ENCODE measurements at regions not wholly inside any gene's neighbourhood (a gene's known extent, or its start where the extent isn't known, plus 50 kb on each side); places are given as distances from the start of the nearest gene placed in this dataset.
A peak's percentile ranks its signal among the peaks of the same experiment; 100 is the strongest.
"Not testable (repeated sequence)": the region's sequence is repeated elsewhere in the genome, so short reads cannot be mapped to it uniquely, and the experiment has no call there.

GRCh38 chr3:70486414-70487017 is 174.1 kb upstream of the MDFIC2 start:
- DNase-seq (ENCODE audit: low spot score) = no peak

- no peak for DNase-seq (ENCODE audit: low spot score)
Observed at GRCh38 chr3:70476174-70476573, 163.7 kb upstream of the MDFIC2 start.

- DNase-seq (ENCODE audit: low spot score) = no peak
Observed at GRCh38 chr3:70471464-70472342, 159.3 kb upstream of the MDFIC2 start.

DNA sequence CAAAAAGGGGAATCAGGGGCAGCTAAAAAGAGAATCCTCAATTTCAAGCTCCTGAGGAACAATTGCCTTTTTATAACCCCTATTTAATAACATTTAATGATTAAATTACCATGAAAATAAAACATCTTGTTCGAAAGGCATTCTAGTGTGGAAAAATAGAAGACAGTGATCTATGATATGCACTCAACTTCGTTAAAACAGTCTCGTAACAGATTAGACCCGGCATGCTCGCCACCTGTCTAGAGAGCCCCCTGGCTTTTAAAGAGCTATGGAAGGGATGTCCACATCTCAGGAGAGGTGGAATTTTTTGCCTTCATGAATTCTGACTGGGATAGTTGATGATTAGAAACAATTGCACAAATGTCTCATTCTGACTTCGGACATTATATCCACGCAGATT is 153.7 kb upstream of the MDFIC2 start:
- no peak for DNase-seq (ENCODE audit: low spot score)

DNA sequence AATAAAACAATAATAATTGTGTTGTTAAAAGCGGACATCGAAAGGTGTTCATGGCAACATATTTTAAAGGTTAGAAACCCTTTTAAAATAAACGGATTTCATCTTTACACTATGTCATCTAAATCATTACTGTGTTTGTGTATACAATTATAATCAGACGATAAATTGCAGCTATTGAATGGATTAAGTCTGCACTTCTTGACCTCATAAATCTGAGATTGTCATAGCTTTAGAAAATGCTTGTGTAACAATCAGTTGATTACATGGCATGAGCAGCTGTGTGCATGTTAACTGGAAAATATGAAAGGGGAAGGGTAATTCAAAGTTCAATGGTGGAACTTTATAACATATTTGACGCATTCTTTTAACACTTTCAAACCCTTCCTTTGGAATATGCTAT is 152.4 kb upstream of the MDFIC2 start:
- no peak for DNase-seq (ENCODE audit: low spot score)

DNA sequence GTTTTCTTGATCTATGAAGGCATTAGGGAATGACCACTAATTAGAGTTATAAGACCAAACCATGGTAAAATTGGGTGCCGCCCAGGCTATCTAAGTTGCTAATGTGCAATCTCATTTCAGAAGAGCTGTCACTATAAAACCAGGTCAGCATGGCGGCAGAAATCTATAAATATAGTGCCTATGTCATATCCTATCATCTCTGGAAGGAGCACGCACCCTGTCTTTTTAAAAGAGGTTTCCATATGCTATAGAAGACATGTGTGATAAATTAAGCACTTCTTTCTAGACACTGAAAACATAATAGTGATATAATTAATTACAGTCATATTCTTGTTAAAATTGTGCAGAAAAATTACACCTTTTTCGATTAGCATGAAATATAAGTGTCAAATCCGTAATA is 152.0 kb upstream of the MDFIC2 start:
- no peak for DNase-seq (ENCODE audit: low spot score)

- not testable (repeated sequence) for DNase-seq (ENCODE audit: low spot score)
Observed at GRCh38 chr3:70450220-70450619, 137.8 kb upstream of the MDFIC2 start.

GRCh38 chr3:70435422-70435821 is 123.0 kb upstream of the MDFIC2 start:
- DNase-seq (ENCODE audit: low spot score) = not testable (repeated sequence)

- no peak for DNase-seq (ENCODE audit: low spot score)
Observed at GRCh38 chr3:70433091-70433490, 120.7 kb upstream of the MDFIC2 start.

DNA sequence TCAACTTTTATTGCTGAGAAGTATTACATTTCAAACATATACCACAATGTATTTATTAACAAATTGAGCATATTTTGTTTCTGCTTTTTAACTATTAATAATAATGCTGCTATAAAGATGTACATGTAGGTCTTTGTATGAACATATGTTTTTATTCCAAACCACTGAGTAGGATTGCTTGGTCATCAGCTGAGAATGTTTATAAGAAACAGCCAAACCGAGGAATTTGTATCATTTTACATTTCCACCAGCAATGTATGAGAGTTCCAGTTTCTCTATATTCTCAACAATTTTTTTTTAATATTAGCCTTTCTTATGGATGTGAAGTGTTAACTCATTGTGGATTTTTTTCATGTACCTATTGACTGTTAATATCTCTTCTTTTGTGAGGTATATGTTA is 119.5 kb upstream of the MDFIC2 start:
- DNase-seq (ENCODE audit: low spot score) = no peak

DNA sequence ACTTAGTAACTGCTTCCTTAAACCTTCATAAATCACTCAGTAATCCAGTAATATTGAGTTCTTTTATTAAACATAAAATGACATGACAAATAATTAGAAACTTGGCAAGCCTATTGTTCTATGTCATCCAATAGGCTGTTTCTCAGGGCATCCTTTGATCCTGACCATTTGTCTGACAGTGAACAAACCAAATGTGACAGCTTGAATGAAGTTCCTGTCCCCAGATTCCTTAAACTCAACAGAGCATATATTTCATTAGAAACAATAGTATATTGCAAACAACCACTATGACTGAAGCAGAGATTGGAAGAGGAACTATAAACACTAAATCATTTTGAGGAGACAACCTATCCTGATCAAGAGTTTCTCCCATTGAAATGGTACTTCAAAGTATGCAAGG is 113.6 kb upstream of the MDFIC2 start:
- no peak for DNase-seq (ENCODE audit: low spot score)

DNA sequence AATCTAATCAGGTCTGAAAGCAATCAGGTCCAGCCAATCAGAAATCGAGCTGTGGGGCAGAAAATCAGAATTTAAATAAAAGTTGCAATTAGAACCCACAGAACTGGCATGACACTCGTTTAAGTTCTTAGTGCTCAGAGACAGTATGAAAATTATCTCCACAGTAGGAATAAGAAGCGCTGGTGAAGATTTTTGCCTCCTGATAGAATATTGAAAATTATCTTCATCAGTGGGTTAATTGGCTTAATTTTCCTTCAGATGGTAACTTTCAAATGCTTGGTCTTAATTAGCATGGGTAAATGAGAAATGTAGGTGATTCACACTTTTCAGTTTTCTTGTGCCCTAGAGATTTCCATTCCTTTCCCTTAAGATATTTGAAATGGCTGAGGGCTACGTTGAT is 109.1 kb upstream of the MDFIC2 start:
- DNase-seq (ENCODE audit: low spot score) = no peak

DNA sequence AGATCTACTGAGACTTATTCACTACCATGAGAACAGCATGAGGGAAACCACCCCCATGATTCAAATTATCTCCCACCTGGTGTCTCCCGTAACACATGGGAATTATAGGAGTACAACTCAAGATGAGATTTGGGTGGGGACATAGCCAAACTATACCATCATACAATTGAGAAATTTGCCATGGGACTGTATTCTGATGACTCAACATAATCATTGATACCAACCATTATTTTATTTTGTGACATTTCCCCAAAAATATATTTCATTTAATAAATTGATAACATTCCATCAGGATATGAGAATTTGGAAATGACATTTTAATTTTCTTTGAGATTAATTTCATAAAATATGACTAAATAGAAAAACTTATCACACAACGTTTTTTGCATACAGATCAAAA is 96.6 kb upstream of the MDFIC2 start:
- no peak for DNase-seq (ENCODE audit: low spot score)

DNA sequence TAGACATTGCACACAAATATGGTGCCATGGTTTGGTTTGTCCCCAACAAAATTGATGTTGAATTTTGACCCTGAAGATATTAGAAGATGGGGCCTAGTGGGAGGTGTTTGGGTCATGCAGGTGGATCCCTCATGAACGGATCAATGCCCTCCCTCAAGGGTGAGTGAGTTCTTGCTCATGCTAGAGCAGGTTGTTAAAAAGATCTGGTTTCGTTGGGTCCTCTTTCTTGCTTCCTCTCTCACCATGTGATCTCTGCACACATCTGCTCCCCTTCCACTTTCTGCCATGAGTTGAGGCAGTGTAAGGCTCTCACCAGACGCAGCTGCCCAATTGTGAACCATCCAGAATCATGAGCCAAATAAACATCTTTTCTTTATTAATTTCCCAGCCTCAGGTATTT is 87.8 kb upstream of the MDFIC2 start:
- no peak for DNase-seq (ENCODE audit: low spot score)

DNA sequence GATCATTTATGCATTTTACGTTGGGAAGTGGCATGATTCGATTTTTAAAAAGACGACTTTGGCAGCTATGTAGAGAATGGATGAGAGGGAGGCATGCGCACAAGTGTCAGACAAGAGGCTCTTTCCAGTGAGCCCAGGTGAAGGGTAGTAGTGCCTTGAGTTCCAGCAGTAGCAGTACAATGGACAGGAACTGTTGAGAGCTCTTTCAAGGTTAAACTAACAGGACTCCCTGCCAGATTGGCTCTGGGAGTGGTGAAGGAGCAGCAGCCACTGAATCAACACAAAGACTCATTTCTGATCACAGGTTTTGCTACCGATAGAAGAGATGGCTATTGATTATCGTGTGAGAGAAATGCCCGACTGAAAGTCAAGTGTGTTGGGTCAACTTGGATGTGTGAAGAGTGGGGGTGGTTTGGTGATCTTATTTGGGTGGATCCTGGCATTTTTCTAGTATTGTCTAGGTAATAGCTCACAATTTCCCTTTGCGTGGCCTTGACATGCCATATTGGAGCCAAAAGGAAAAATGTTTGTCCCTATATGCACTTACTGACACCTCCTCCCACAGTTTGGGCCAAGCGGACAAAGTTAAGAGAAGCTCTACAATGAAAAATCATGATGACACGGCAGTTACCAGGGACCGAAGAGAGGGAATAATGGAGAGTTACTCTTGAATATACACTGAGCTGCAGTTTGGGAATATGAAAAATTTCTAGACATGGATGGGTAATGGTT is 81.6 kb upstream of the MDFIC2 start:
- no peak for DNase-seq (ENCODE audit: low spot score)

GRCh38 chr3:70392227-70392626 is 79.8 kb upstream of the MDFIC2 start:
- DNase-seq (ENCODE audit: low spot score) = no peak

- no peak for DNase-seq (ENCODE audit: low spot score)
Observed at GRCh38 chr3:70387889-70388288, 75.5 kb upstream of the MDFIC2 start.

- peak; percentile 7 for DNase-seq (ENCODE audit: low spot score)
Observed at GRCh38 chr3:70386846-70387245, 74.4 kb upstream of the MDFIC2 start.

DNA sequence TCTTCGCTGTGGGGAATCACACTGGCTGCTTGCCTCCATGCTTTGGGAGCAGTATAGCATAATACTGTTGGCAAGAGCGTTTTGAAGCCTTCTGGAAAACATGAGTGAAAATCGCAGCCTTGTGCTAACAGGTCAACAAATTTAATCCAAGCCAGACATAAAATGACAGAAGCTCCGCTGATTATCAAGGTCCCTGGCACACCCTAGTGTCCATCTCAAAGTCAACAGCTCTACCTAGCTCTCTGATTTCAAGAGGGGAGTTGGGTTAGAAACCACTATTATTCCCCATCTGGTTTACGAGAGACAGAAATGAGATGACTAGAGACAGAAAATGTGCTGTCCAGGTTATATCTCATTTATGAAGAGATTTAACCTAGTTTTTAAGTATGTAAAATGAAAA is 73.6 kb upstream of the MDFIC2 start:
- no peak for DNase-seq (ENCODE audit: low spot score)

- no peak for DNase-seq (ENCODE audit: low spot score)
Observed at GRCh38 chr3:70383360-70383831, 71.0 kb upstream of the MDFIC2 start.

- no peak for DNase-seq (ENCODE audit: low spot score)
Observed at GRCh38 chr3:70374179-70374578, 61.7 kb upstream of the MDFIC2 start.

Data from Ammon's horn (tissue), 1 donor.